H1 (cell line): ENCODE measurements at regions not wholly inside any gene's neighbourhood (a gene's known extent, or its start where the extent isn't known, plus 50 kb on each side); places are given as distances from the start of the nearest gene placed in this dataset.

Source experiments
- CHD2 ChIP-seq: IDR thresholded peaks from 2 replicates; pipeline ENCODE4 v1.6.1; 2012; ENCODE audit warnings: low read length, improper control_type of control experiment
- EP300 ChIP-seq, 2 experiments: IDR thresholded peaks; 1 replicate in 1 of 2; 2 replicates in 1 of 2; pipeline ENCODE4 v1.6.1; 2011 to 2012; ENCODE audit warnings: low read depth in 2 of 2, low read length in 2 of 2, mild to moderate bottlenecking in 2 of 2, borderline replicate concordance in 1 of 2, inconsistent platforms in 1 of 2, moderate library complexity in 1 of 2
- EZH2 ChIP-seq: fragments of 200-600 bp; sonication (generic); IDR thresholded peaks from 2 replicates; pipeline ENCODE4 v1.7.1; 2012; ENCODE audit warnings: low read depth, mild to moderate bottlenecking, moderate library complexity, low read length, inconsistent platforms; ENCODE audit not compliant: severe bottlenecking
- JUN ChIP-seq: IDR thresholded peaks from 2 replicates; pipeline ENCODE4 v1.6.1; 2011; ENCODE audit warnings: low read depth, mild to moderate bottlenecking, improper control_type of control experiment, low read length
- NRF1 ChIP-seq: IDR thresholded peaks from 2 replicates; pipeline ENCODE4 v1.6.1; 2011; ENCODE audit warnings: mild to moderate bottlenecking, low read depth, low read length, improper control_type of control experiment
- POLR2AphosphoS5 ChIP-seq: IDR thresholded peaks from 2 replicates; pipeline ENCODE4 v1.6.1; 2011; ENCODE audit warnings: low read depth, low read length
- RXRA ChIP-seq: IDR thresholded peaks from 2 replicates; pipeline ENCODE4 v1.6.1; 2011; ENCODE audit warnings: low read depth, mild to moderate bottlenecking, low read length, moderate library complexity; ENCODE audit not compliant: insufficient read depth
- SP2 ChIP-seq: IDR thresholded peaks from 2 replicates; pipeline ENCODE4 v1.6.1; 2012; ENCODE audit warnings: mild to moderate bottlenecking, low read length, inconsistent platforms
- TF ChIP-seq, protein P1 (sequence below), 3 experiments: IDR thresholded peaks; 1 replicate in 2 of 3; 2 replicates in 1 of 3; pipeline versions ENCODE4 v1.5.1 to v1.6.1; 2011; ENCODE audit warnings: low read length in 3 of 3, mild to moderate bottlenecking in 3 of 3, inconsistent platforms in 2 of 3, low read depth in 1 of 3, moderate library complexity in 1 of 3; ENCODE audit not compliant: insufficient read depth in 1 of 3; ENCODE audit errors: control extremely low read depth in 1 of 3
- TF ChIP-seq, protein P2 (sequence below): IDR thresholded peaks from 2 replicates; pipeline ENCODE4 v1.6.1; 2012; ENCODE audit warnings: low read length, inconsistent platforms

DNA sequence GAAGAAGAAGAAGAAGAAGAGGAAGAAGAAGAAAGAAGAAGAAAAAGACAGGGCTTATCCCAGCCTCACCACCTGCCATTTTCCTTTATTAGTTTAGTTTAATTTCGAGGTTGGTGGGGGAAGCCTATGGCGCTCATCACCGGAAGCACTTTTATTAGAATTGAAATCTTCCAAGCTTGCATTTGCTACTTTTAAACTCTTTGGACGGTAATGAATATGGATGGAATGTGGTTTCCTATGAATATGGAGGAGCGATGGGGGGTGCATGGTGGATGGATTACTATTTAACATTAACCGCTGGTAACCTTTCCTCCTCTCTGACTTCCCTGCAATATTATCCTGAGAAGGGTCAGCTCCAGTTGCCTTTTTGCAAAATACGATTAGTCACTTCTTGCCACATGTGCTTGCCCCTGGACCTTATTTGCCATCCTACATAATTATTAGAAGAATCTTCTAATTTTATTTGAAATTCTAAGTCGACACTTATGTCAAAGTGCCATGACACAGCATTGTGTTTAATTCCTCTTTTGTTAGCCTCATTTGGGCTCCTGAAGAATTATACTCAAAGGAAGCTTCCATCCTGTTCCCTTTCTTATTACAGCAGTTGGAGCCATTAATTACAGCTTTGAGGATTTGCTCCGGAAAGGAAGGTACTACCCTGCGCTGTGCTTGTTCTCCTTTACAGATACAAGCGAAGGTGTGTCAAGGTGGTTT lies 424.5 kb downstream of the VRK1 start:
- TF ChIP-seq EZH2, result no peak
- TF ChIP-seq, protein P1, sequence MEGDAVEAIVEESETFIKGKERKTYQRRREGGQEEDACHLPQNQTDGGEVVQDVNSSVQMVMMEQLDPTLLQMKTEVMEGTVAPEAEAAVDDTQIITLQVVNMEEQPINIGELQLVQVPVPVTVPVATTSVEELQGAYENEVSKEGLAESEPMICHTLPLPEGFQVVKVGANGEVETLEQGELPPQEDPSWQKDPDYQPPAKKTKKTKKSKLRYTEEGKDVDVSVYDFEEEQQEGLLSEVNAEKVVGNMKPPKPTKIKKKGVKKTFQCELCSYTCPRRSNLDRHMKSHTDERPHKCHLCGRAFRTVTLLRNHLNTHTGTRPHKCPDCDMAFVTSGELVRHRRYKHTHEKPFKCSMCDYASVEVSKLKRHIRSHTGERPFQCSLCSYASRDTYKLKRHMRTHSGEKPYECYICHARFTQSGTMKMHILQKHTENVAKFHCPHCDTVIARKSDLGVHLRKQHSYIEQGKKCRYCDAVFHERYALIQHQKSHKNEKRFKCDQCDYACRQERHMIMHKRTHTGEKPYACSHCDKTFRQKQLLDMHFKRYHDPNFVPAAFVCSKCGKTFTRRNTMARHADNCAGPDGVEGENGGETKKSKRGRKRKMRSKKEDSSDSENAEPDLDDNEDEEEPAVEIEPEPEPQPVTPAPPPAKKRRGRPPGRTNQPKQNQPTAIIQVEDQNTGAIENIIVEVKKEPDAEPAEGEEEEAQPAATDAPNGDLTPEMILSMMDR (IDR thresholded peaks at IDR 0.05; ENCODE audit: control extremely low read depth in 1 of 3, insufficient read depth in 1 of 3, low read depth in 1 of 3, low read length in 3 of 3), result no peak
- TF ChIP-seq SP2, result no peak
- TF ChIP-seq POLR2AphosphoS5, result no peak
- no peak for TF ChIP-seq JUN
- no peak for TF ChIP-seq CHD2
- TF ChIP-seq NRF1, result no peak
- TF ChIP-seq EP300 (IDR thresholded peaks at IDR 0.05; ENCODE audit: borderline replicate concordance in 1 of 2, low read depth in 2 of 2, low read length in 2 of 2), result no peak
- TF ChIP-seq, protein P2, sequence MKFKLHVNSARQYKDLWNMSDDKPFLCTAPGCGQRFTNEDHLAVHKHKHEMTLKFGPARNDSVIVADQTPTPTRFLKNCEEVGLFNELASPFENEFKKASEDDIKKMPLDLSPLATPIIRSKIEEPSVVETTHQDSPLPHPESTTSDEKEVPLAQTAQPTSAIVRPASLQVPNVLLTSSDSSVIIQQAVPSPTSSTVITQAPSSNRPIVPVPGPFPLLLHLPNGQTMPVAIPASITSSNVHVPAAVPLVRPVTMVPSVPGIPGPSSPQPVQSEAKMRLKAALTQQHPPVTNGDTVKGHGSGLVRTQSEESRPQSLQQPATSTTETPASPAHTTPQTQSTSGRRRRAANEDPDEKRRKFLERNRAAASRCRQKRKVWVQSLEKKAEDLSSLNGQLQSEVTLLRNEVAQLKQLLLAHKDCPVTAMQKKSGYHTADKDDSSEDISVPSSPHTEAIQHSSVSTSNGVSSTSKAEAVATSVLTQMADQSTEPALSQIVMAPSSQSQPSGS, result no peak
- TF ChIP-seq RXRA, result no peak
